T1000 (cell line): ENCODE measurements at regions not wholly inside any gene's neighbourhood (a gene's known extent, or its start where the extent isn't known, plus 50 kb on each side); places are given as distances from the start of the nearest gene placed in this dataset.

Experiments used
- DNase-seq: peaks from one replicate; lab custom pipeline; 2025; ENCODE audit warnings: mixed read lengths; lab: John Stamatoyannopoulos, UW

DNA sequence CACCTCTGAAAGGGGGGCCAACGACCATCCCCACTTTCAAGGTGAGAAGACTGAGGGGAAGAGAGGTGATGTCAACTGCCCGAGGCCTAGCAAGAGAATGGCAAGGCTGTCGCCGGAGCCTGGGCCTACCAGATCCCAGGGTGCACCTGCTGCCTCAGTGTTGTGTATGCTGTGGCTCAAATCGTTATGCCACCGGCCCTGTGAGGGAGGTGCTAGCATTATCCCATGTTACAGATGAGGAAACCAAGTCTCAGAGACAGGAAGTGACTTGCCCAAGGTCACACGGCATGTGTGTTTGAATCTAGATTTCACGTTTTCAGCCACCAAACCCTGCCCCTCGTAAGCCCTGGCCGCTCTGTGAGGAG, 152.5 kb downstream of the CEBPB start:
- DNase-seq = no peak

DNA sequence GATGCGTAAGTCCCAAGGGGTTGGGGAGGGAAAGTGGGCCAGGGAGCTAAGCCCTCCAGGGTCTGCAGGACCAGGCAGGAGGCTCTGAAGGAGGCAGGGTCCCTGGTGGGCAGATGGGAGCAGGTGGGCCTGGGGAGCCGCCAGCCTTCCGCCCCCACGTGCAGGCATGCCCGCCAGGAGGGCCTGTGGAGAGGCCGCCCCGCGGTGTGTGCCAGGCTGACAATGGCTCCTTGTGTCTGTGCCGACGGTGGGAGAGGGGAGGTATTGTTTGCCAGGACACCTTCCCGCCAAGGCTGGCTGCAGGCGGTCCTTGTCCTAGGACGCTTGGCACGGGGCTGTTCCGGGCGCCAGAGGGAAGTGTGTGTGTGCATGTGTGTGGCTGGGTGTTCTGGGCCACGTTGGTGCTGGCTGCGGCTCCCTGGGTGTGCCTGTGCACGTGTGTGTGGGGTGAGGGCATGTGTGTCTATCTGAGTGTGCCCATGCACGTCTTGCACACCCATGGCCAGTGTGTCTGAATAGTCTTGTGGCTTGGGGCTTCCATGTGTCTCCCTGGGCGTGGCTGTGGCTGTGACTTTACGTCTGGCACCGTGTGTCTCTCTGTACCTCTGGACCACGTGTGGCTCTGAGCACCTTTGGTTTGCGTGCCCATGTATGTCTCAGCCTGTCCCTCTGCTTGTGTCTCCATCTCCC, 153.0 kb downstream of the CEBPB start:
- DNase-seq = no peak

- no peak for DNase-seq
These were observed 153.8 kb downstream of the CEBPB start for GRCh38 chr20:50344232-50345071.

- no peak for DNase-seq
These were observed 155.2 kb downstream of the CEBPB start for GRCh38 chr20:50345712-50346373.

DNA sequence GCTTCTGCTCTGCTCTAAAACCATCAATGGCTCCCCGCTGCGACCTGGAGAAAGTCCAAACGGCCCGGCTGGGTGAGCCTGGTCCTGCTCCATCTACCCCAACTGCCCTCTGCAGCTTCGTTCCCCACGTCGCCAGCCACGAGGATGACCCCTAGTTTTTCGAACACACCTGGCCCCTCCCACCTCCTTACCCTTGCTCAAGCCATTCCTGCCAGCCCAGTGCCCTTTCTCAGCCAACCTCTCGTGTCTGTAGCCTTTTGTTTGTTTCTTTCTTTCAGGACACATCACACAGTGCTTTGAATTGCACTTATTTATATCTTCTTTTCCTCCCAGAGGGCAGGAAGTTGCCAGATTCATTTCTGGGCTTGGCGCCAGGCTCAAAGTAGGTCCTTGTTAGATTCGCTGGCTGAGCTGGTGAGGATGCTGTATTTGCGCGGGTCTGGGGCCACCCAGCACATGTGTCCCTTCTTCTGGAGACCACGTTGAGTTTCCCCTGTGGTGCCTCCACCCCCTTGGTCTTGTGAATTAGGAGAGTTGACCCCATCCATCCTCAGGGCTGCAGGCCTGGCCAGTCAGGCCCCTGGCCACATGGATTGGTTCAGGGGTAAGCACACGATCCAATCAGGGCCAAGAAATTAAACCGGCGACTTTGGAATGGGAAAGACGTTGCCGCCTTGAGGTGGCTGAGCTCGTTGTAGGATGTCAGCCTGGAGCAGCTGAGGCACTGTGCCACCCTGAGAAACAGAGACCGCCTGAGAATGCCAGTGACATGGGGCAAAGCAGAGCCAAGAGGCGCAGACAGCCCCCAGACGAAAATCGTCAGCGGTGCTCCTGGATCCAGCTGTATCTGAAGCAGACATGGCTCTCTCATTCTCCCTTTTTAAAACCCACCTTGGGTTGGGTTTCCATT, 156.0 kb downstream of the CEBPB start:
- peak; percentile 74 for DNase-seq

DNA sequence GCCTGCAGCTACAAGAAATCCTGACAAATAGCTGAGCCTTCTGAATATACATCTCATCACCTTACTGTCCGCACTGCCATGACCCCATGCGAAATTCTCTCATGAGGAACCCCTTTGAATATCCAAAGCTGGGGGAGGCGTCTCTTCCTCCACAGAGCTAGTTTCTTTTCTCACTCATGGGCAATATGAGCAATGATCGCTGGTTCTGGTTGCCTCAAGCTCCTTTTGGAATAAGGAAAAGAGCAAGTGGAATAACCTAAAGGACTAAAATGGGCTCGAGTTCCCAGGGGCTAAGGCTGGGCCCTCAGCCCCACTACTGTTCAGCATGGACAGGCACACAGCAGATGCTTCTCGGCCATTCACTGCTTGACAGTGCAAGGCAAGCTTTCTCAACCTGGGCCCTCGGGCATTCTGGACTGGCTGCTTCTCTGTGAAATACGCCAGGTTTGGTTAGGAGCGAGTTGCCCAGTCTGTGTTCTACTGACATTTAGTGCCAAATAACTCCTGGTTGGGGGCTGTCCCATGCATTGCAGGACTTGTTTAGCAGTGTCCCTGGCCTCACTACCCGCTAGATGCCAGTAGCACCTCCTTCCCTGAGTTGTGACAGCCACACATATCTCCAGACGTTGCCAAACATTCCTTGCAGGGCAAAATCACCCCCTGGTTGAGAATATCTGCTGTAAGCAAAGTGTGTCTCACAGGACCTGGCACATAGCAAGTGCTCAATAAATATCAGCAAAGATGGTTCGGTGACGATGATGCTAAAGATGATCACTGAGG, 156.8 kb downstream of the CEBPB start:
- DNase-seq = no peak

DNA sequence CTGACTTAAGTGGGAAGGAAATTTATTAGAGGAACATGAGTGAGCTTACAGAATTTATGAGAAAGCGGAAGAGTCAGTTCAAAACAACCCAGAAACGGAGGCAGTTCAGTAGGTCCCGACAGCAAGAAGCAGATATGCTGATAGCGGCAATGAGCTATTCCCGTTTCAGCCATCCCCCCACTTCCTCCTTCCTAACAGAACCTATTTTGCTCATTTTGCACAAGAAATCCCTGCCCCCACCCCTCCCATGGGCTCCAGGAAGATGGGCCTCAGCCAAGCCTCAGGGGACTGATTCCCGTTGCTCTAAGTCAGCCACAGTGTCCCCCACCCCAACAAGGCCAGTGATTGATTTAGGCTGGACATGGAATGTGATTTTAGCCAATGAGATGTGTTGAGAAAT, 157.5 kb downstream of the CEBPB start:
- no peak for DNase-seq

- DNase-seq = no peak
These were observed 159.5 kb upstream of the PTPN1 start for GRCh38 chr20:50350510-50351249.

DNA sequence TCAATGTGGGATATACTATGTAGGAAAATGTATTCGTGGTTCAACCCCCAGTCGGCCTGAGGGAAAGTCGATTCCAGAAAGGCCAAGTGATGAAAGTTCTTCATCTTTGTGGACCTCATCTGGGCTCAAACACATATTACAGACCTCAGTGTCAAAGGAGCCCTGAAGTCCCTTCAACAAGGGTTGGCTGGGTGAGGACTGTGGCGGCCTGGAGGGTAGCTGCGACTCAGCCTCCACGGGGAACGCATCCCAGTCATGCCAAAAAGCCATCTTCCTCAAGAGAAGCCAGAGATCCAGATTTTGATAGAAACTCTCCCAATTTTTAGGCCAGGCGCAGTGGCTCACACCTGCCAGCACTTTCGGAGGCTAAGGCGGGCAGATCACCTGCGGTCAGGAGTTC, 158.6 kb upstream of the PTPN1 start:
- DNase-seq = no peak

- DNase-seq = no peak
These were observed 156.8 kb upstream of the PTPN1 start for GRCh38 chr20:50353289-50353961.

- no peak for DNase-seq
These were observed 155.2 kb upstream of the PTPN1 start for GRCh38 chr20:50354721-50355589.

- DNase-seq = no peak
These were observed 154.3 kb upstream of the PTPN1 start for GRCh38 chr20:50355590-50356524.

- no peak for DNase-seq
These were observed 153.7 kb upstream of the PTPN1 start for GRCh38 chr20:50356525-50356885.

- DNase-seq = no peak
These were observed 153.0 kb upstream of the PTPN1 start for GRCh38 chr20:50356962-50357782.

DNA sequence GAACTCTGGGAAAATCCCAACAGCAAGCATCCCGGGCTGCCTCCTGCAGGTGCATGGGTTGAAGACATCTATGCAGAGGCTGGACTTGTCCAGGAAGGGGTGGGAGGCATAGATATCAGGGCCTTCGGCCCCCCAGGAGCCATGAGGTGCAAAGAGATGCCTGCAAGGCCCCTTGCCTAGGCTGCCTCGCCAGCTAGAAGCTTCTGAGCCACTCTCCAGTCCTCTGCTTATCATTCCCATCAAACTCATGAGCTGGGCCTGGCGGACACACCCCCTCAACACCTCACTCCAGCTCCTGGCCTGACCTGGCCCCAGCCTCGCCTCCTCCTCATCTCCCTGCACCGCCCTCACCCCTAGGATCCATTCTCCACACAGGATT, 152.4 kb upstream of the PTPN1 start:
- DNase-seq = no peak

DNA sequence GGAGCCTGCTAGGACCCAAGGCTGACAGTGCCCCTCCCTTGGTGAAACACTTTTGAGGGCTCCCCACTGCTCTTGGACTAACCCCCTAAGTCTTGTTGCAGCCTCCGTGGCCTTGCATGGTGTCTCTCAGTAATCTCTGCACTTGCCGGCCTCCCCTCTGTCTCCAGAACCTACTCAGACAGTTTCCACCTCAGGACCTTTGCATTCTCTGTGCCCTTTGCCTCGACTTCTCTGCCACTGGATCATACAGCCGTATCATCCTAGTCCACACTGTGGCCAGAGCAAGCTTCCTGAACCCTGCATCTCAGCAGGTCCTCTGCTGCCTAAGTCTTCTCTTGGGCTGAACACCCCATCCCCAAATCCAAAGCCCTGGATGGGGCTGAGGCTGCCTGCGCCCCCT, 152.0 kb upstream of the PTPN1 start:
- no peak for DNase-seq

- no peak for DNase-seq
These were observed 151.2 kb upstream of the PTPN1 start for GRCh38 chr20:50358971-50359370.
